RWPE2 (cell line): ENCODE measurements at regions not wholly inside any gene's neighbourhood (a gene's known extent, or its start where the extent isn't known, plus 50 kb on each side); places are given as distances from the start of the nearest gene placed in this dataset.

Source experiments
- ATAC-seq: fragments of 200-7000 bp; cut with Tn5 transposase; 3 replicates; pipeline ENCODE4 v1.9.1; 2021; ENCODE audit warnings: low read depth
- DNase-seq: peaks from one replicate; pipeline ENCODE4 v3.0.0-alpha.2; 2020; ENCODE audit warnings: low spot score
- H3K27ac ChIP-seq: fragments of 450-650 bp; 2 replicates; pipeline ENCODE4 v1.5.1; 2017; ENCODE audit warnings: mild to moderate bottlenecking; ENCODE audit not compliant: poor library complexity, severe bottlenecking
- H3K27me3 ChIP-seq: fragments of 250-450 bp; sonication (Bioruptor Pico); 2 replicates; pipeline ENCODE4 v1.5.1; 2021; ENCODE audit warnings: mild to moderate bottlenecking, moderate library complexity; ENCODE audit not compliant: insufficient read depth, poor library complexity, severe bottlenecking
- H3K36me3 ChIP-seq: fragments of 250-450 bp; sonication (Bioruptor Pico); 2 replicates; pipeline ENCODE4 v1.5.1; 2020; ENCODE audit warnings: low read depth, mild to moderate bottlenecking, moderate library complexity
- H3K4me1 ChIP-seq: fragments of 250-450 bp; sonication (Bioruptor Pico); 2 replicates; pipeline ENCODE4 v1.5.1; 2021; ENCODE audit warnings: mild to moderate bottlenecking, moderate library complexity; ENCODE audit not compliant: insufficient read depth, poor library complexity, severe bottlenecking
- H3K4me3 ChIP-seq: fragments of 250-450 bp; sonication (Bioruptor Pico); 2 replicates; pipeline ENCODE4 v1.5.1; 2021; ENCODE audit warnings: mild to moderate bottlenecking, moderate library complexity; ENCODE audit not compliant: severe bottlenecking
- H3K9me3 ChIP-seq: fragments of 250-450 bp; sonication (Bioruptor Pico); 2 replicates; pipeline ENCODE4 v1.5.1; 2021; ENCODE audit warnings: mild to moderate bottlenecking, moderate library complexity; ENCODE audit not compliant: severe bottlenecking
- CTCF ChIP-seq: fragments of 450-650 bp; IDR thresholded peaks from one replicate; pipeline ENCODE4 v1.5.1; 2017; ENCODE audit warnings: mild to moderate bottlenecking, moderate library complexity; ENCODE audit not compliant: poor library complexity, severe bottlenecking

DNA sequence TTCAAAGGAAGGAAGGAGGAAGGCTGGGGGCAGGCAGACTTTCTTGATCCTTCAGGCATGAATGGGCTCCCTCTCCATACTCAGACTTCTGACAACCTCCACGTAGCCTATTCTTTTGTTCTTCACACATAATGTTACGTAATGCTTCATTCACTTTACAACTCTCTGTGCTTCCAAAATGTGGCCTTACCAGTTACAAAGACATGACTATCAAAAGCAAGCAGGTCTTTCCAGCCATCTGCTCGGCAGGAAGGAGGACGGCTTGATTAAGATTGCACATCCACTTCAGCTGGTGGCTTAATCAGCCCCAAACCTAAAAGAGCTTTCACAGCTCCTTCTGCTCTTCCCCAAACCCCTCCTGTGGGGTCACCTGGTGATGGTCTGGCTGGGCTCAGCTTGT, 263.2 kb downstream of the XXYLT1 start:
- Histone ChIP-seq H3K27ac (no peak overlapping the region), H3K36me3 (no peaks in the 10 kb centered on the region), H3K27me3 (no peaks in the 10 kb centered on the region), H3K4me3 (no peak overlapping the region), H3K9me3 (no peaks in the 10 kb centered on the region), H3K4me1 (no peaks in the 10 kb centered on the region)
- no peak for TF ChIP-seq CTCF
- no peak for ATAC-seq
- DNase-seq, result peak; percentile 2

DNA sequence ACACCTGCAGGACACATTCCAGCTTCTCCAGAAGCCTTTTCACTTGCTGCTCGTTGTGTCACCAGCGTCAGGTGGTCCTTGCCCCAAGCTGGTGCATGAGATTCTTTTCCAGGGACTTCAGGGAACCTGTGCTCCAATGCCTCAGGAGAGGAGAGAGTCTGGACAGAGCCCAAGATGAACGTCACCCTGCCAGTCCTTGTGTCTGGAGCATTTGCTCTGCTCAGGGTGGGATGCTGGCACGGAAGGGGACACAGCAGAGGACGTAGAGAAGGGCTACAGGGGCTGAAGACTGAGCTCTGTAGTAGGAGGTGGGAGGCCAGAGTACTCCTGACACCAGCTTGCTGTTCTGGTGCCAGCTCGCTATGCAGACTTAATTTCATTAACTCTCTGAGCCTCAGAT, 262.1 kb downstream of the XXYLT1 start:
- no peak for ATAC-seq
- DNase-seq, result peak; percentile 15
- TF ChIP-seq CTCF, result no peak
- no peaks in the 10 kb centered on the region for H3K4me1 ChIP-seq
- H3K27me3 ChIP-seq, result no peaks in the 10 kb centered on the region
- H3K4me3 ChIP-seq, result no peak overlapping the region
- no peaks in the 10 kb centered on the region for H3K9me3 ChIP-seq
- no peak overlapping the region for H3K27ac ChIP-seq
- H3K36me3 ChIP-seq, result no peaks in the 10 kb centered on the region

GRCh38 chr3:195009616-195010015, 261.3 kb downstream of the XXYLT1 start:
- TF ChIP-seq CTCF, result no peak
- Histone ChIP-seq H3K27ac (no peak overlapping the region), H3K4me3 (no peak overlapping the region)

GRCh38 chr3:195010551-195011100, 260.3 kb downstream of the XXYLT1 start:
- no peak overlapping the region for H3K27ac ChIP-seq
- no peaks in the 10 kb centered on the region for H3K27me3 ChIP-seq
- H3K36me3 ChIP-seq, result no peaks in the 10 kb centered on the region
- ATAC-seq (no peak), DNase-seq (peak; percentile 7)
- no peaks in the 10 kb centered on the region for H3K9me3 ChIP-seq
- TF ChIP-seq CTCF, result no peak
- H3K4me3 ChIP-seq, result no peak overlapping the region
- H3K4me1 ChIP-seq, result no peaks in the 10 kb centered on the region

More at GRCh38 chr3:195009616-195010015, 261.3 kb downstream of the XXYLT1 start:
- ATAC-seq (no peak), DNase-seq (peak; percentile 3)
- Histone ChIP-seq H3K4me1 (no peaks in the 10 kb centered on the region), H3K36me3 (no peaks in the 10 kb centered on the region), H3K9me3 (no peaks in the 10 kb centered on the region), H3K27me3 (no peaks in the 10 kb centered on the region)

DNA sequence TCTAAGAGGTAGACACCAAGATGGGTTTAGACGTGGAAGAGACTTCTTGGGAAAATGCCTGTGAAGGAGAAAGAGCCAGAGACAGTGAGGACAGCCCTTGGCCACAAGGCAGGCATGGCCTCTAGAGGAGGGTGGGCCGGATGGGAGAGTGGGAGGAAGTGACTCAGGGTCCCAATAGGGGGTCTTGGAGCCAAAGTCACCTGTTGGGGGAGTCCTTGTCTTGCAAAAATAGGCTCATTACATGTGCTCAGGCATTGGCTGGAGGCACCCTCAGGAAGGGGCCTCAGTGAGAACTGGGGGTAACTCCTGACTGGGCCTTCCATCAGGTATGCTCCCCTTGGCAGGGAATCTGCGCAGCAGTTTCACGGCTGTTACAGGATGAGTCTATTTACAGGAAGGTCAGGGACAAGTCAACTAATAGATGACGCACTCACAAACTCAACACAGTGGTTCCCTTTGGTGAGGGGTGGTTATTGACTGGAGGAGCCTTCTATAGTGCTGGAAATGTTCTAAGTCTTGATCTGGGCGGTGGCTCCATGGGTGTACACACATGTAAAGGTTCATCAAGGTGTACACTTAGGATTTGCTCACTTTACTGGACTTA, 259.6 kb downstream of the XXYLT1 start:
- no peak overlapping the region for H3K4me3 ChIP-seq
- no peak for TF ChIP-seq CTCF
- no peak overlapping the region for H3K27ac ChIP-seq
- H3K36me3 ChIP-seq, result no peaks in the 10 kb centered on the region
- peak; percentile 11 for DNase-seq
- H3K27me3 ChIP-seq, result no peaks in the 10 kb centered on the region
- H3K4me1 ChIP-seq, result no peaks in the 10 kb centered on the region
- H3K9me3 ChIP-seq, result no peaks in the 10 kb centered on the region
- no peak for ATAC-seq
